ENCODE measurements at regions not wholly inside any gene's neighbourhood (a gene's known extent, or its start where the extent isn't known, plus 50 kb on each side); places are given as distances from the start of the nearest gene placed in this dataset.

DNA sequence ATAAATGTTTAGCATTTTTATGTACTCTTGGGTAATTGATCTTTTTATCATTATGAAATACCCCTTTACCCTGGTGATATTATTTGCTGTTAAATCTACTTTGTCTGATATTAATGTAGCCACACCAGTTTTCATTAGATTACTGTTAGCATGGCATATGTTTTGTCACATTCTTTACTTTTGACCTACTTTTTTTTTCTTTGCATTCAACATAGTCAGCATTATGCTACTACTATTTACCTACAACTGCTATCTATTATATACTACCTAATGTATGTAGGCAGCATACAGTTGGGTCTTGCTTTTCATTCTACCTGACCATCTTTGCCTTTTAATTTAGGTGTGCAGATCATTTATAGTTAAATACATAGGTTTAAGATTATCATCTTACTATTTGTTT is 1429.6 kb upstream of the ALCAM start:
- TF ChIP-seq L3MBTL2 (conservative IDR thresholded peaks at IDR 0.05) (no peak), HDGF (IDR thresholded peaks at IDR 0.05; ENCODE audit: borderline replicate concordance) (no peak), ARNT (IDR thresholded peaks at IDR 0.05) (no peak), FOXK2 (IDR thresholded peaks at IDR 0.05) (no peak), SP1 (IDR thresholded peaks at IDR 0.05) (no peak)

All from HEK293T (cell line).